Activated T-helper 2 cell treated with anti-CD3 and anti-CD28 coated beads, Interferon-gamma antibody, Interleukin-2, Interleukin-4, amounts not matched to agents 10 μg/mL and 5 μg/mL and 100 μg/mL, durations not matched to agents 14 hours and 24 hours and 36 hours (primary cell): ENCODE measurements at regions not wholly inside any gene's neighbourhood (a gene's known extent, or its start where the extent isn't known, plus 50 kb on each side); places are given as distances from the start of the nearest gene placed in this dataset.
"Not testable (repeated sequence)": the region's sequence is repeated elsewhere in the genome, so short reads cannot be mapped to it uniquely, and the experiment has no call there.

Source experiments
- DNase-seq: peaks from one replicate; pipeline ENCODE4 v3.0.0; 2021; ENCODE audit warnings: low spot score
- H3K27ac Mint-ChIP-seq: one replicate; pipeline ENCODE4 v1.8.0; 2021; ENCODE audit warnings: mixed read lengths
- H3K27me3 Mint-ChIP-seq: one replicate; pipeline ENCODE4 v1.8.0; 2021; ENCODE audit warnings: low read depth, mixed read lengths
- H3K36me3 Mint-ChIP-seq: one replicate; pipeline ENCODE4 v1.8.0; 2021; ENCODE audit warnings: low read depth, mixed read lengths
- H3K4me1 Mint-ChIP-seq: one replicate; pipeline ENCODE4 v1.8.0; 2021; ENCODE audit warnings: low read depth, mixed read lengths
- H3K4me3 Mint-ChIP-seq: one replicate; pipeline ENCODE4 v1.8.0; 2021; ENCODE audit warnings: low read depth, mild to moderate bottlenecking, moderate library complexity, mixed read lengths
- H3K9me3 Mint-ChIP-seq: one replicate; pipeline ENCODE4 v1.8.0; 2021; ENCODE audit warnings: mixed read lengths
- intact Hi-C: fragments of 100-400 bp; cut with micrococcal nuclease; formaldehyde crosslinking; loops from one replicate; pipeline ENCODE4 v1.15.1; 2023

- intact Hi-C loops, H3K4me3 Mint-ChIP-seq: not testable (repeated sequence)
These were observed 143.4 kb upstream of the CCDC54 start for GRCh38 chr3:107233877-107234276.

GRCh38 chr3:107235193-107235927, 141.9 kb upstream of the CCDC54 start:
- intact Hi-C loops, result loop anchor here (5.0 kb wide), 5 partner anchors 307 to 1242 kb away; no protein-coding TSS in a partner anchor
- Mint-ChIP-seq H3K27ac (no peak overlapping the region), H3K9me3 (no peaks in the 10 kb centered on the region), H3K4me1 (peaks cover 10% of the 10 kb centered on the region), H3K27me3 (peaks cover 23% of the 10 kb centered on the region), H3K36me3 (no peaks in the 10 kb centered on the region), H3K4me3 (peak overlapping the region; percentile 71)
- DNase-seq, result no peak

More at GRCh38 chr3:107233877-107234276, 143.4 kb upstream of the CCDC54 start:
- H3K27me3 Mint-ChIP-seq, result peaks cover 26% of the 10 kb centered on the region
- H3K36me3 Mint-ChIP-seq, H3K4me1 Mint-ChIP-seq, H3K9me3 Mint-ChIP-seq, DNase-seq, H3K27ac Mint-ChIP-seq: not testable (repeated sequence)

GRCh38 chr3:107235928-107236315, 141.3 kb upstream of the CCDC54 start:
- peaks cover 11% of the 10 kb centered on the region for H3K4me1 Mint-ChIP-seq
- peak overlapping the region; percentile 71 for H3K4me3 Mint-ChIP-seq
- intact Hi-C loops, result loop anchor here (1.0 to 5.0 kb wide), 6 partner anchors 185 to 1241 kb away; no protein-coding TSS in a partner anchor
- no peak overlapping the region for H3K27ac Mint-ChIP-seq
- no peaks in the 10 kb centered on the region for H3K9me3 Mint-ChIP-seq
- H3K36me3 Mint-ChIP-seq, result no peaks in the 10 kb centered on the region
- peak; percentile 28 for DNase-seq
- H3K27me3 Mint-ChIP-seq, result peaks cover 23% of the 10 kb centered on the region

GRCh38 chr3:107236655-107237337, 140.4 kb upstream of the CCDC54 start:
- Mint-ChIP-seq H3K36me3 (no peaks in the 10 kb centered on the region), H3K27ac (no peak overlapping the region), H3K4me3 (no peak overlapping the region)

GRCh38 chr3:107238787-107239186, 138.5 kb upstream of the CCDC54 start:
- Mint-ChIP-seq H3K36me3 (no peaks in the 10 kb centered on the region), H3K27ac (no peak overlapping the region), H3K4me1 (peaks cover 16% of the 10 kb centered on the region), H3K27me3 (peaks cover 12% of the 10 kb centered on the region), H3K9me3 (no peaks in the 10 kb centered on the region), H3K4me3 (no peak overlapping the region)
- intact Hi-C loops, result loop anchor here (2.0 to 5.0 kb wide), 6 partner anchors 284 to 1239 kb away; partner anchors contain the start of gene BBX
- no peak for DNase-seq

More at GRCh38 chr3:107236655-107237337, 140.4 kb upstream of the CCDC54 start:
- intact Hi-C loops, result loop anchor here (1.0 to 5.0 kb wide), 6 partner anchors 185 to 1241 kb away; no protein-coding TSS in a partner anchor
- Mint-ChIP-seq H3K9me3 (no peaks in the 10 kb centered on the region), H3K27me3 (peaks cover 22% of the 10 kb centered on the region), H3K4me1 (peaks cover 16% of the 10 kb centered on the region)
- DNase-seq, result no peak

- Mint-ChIP-seq H3K4me3 (peak overlapping the region; percentile 42), H3K9me3 (no peaks in the 10 kb centered on the region), H3K4me1 (peaks cover 16% of the 10 kb centered on the region), H3K27me3 (peaks cover 10% of the 10 kb centered on the region), H3K36me3 (no peaks in the 10 kb centered on the region), H3K27ac (no peak overlapping the region)
- DNase-seq, result no peak
- intact Hi-C loops, result loop anchor here (2.0 to 5.0 kb wide), 7 partner anchors 191 to 1238 kb away; partner anchors contain the start of gene BBX
These were observed 137.5 kb upstream of the CCDC54 start for GRCh38 chr3:107239703-107240102.

GRCh38 chr3:107240183-107241091, 136.8 kb upstream of the CCDC54 start:
- Mint-ChIP-seq H3K27me3 (peaks cover 10% of the 10 kb centered on the region), H3K27ac (no peak overlapping the region), H3K4me1 (peaks cover 16% of the 10 kb centered on the region), H3K36me3 (no peaks in the 10 kb centered on the region), H3K9me3 (no peaks in the 10 kb centered on the region), H3K4me3 (peak overlapping the region; percentile 85)
- intact Hi-C loops, result loop anchor here (2.0 kb wide), 1 partner anchor 190 kb away; no protein-coding TSS in a partner anchor
- peak; percentile 68 for DNase-seq

GRCh38 chr3:107241217-107241616, 136.0 kb upstream of the CCDC54 start:
- peak overlapping the region; percentile 85 for H3K4me3 Mint-ChIP-seq
- H3K9me3 Mint-ChIP-seq, result no peaks in the 10 kb centered on the region
- H3K27ac Mint-ChIP-seq, result no peak overlapping the region
- H3K27me3 Mint-ChIP-seq, result peaks cover 7% of the 10 kb centered on the region
- intact Hi-C loops, result loop anchor here (2.0 kb wide), 1 partner anchor 190 kb away; no protein-coding TSS in a partner anchor
- peaks cover 11% of the 10 kb centered on the region for H3K4me1 Mint-ChIP-seq
- no peak for DNase-seq
- H3K36me3 Mint-ChIP-seq, result no peaks in the 10 kb centered on the region

- Mint-ChIP-seq H3K9me3 (no peaks in the 10 kb centered on the region), H3K27ac (no peak overlapping the region), H3K27me3 (peaks cover 4% of the 10 kb centered on the region), H3K4me3 (no peak overlapping the region), H3K4me1 (peaks cover 11% of the 10 kb centered on the region), H3K36me3 (no peaks in the 10 kb centered on the region)
- intact Hi-C loops, result no loop called here
- no peak for DNase-seq
These were observed 134.7 kb upstream of the CCDC54 start for GRCh38 chr3:107242579-107242978.

GRCh38 chr3:107247116-107247515, 130.1 kb upstream of the CCDC54 start:
- Mint-ChIP-seq H3K4me1 (no peaks in the 10 kb centered on the region), H3K27ac (no peak overlapping the region), H3K9me3 (no peaks in the 10 kb centered on the region), H3K36me3 (no peaks in the 10 kb centered on the region), H3K27me3 (no peaks in the 10 kb centered on the region), H3K4me3 (no peak overlapping the region)
- DNase-seq, result no peak
- intact Hi-C loops, result no loop called here

GRCh38 chr3:107249132-107249531, 128.1 kb upstream of the CCDC54 start:
- intact Hi-C loops, result no loop called here
- DNase-seq, result no peak
- Mint-ChIP-seq H3K9me3 (no peaks in the 10 kb centered on the region), H3K4me1 (no peaks in the 10 kb centered on the region), H3K27ac (no peak overlapping the region), H3K27me3 (no peaks in the 10 kb centered on the region), H3K36me3 (no peaks in the 10 kb centered on the region), H3K4me3 (no peak overlapping the region)

- Mint-ChIP-seq H3K27ac (no peak overlapping the region), H3K27me3 (peaks cover 3% of the 10 kb centered on the region)
These were observed 127.0 kb upstream of the CCDC54 start for GRCh38 chr3:107250221-107250620.

More at GRCh38 chr3:107250221-107250620, 127.0 kb upstream of the CCDC54 start:
- intact Hi-C loops, result no loop called here
- Mint-ChIP-seq H3K9me3 (no peaks in the 10 kb centered on the region), H3K4me3 (no peak overlapping the region), H3K36me3 (no peaks in the 10 kb centered on the region), H3K4me1 (no peaks in the 10 kb centered on the region)
- no peak for DNase-seq
